ENCODE measurements at regions not wholly inside any gene's neighbourhood (a gene's known extent, or its start where the extent isn't known, plus 50 kb on each side); places are given as distances from the start of the nearest gene placed in this dataset.

- TF ChIP-seq HSF1 (IDR thresholded peaks at IDR 0.05; ENCODE audit: low read depth, low read length) = no peak
- no peak for TF ChIP-seq POLR2AphosphoS5 (IDR thresholded peaks at IDR 0.05; ENCODE audit: low read length)
- no peak for TF ChIP-seq PRDM15 (CRISPR knock-in tag; IDR thresholded peaks at IDR 0.05)
- TF ChIP-seq PBX3 (IDR thresholded peaks at IDR 0.05; ENCODE audit: insufficient replicate concordance, low read depth, low read length) = no peak
- TF ChIP-seq BRCA1 (IDR thresholded peaks at IDR 0.05; ENCODE audit: low read depth, low read length) = no peak
- no peak for TF ChIP-seq ZBTB40 (IDR thresholded peaks at IDR 0.05; ENCODE audit: borderline replicate concordance)
- TF ChIP-seq CREB1 (IDR thresholded peaks at IDR 0.05; ENCODE audit: low read depth) = no peak
- no peak for TF ChIP-seq ESRRA (IDR thresholded peaks at IDR 0.05; ENCODE audit: low read length)
Observed at GRCh38 chr1:83130886-83131691, 867.8 kb downstream of the TTLL7 start (continued).
